ENCODE measurements at regions not wholly inside any gene's neighbourhood (a gene's known extent, or its start where the extent isn't known, plus 50 kb on each side); places are given as distances from the start of the nearest gene placed in this dataset.

DNA sequence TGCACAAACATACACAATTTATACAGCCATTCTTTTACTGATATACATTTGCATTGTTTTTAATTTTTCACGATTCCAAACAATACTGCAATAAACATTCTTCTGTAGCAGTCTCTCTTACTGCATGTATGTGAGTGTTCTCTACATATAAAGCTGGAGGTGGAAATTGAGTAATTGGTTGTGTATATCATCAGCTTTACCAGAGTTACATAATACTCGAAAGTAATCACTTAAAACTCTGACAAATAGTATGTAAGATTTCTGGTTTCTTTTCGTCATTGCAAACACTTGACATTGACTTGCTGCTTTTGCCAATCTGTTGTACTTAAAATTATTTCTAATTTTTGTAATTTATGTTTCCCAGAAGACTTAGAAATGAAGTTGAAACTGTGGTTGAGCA is 110.2 kb downstream of the TDRD15 start:
- TF ChIP-seq, protein P1, sequence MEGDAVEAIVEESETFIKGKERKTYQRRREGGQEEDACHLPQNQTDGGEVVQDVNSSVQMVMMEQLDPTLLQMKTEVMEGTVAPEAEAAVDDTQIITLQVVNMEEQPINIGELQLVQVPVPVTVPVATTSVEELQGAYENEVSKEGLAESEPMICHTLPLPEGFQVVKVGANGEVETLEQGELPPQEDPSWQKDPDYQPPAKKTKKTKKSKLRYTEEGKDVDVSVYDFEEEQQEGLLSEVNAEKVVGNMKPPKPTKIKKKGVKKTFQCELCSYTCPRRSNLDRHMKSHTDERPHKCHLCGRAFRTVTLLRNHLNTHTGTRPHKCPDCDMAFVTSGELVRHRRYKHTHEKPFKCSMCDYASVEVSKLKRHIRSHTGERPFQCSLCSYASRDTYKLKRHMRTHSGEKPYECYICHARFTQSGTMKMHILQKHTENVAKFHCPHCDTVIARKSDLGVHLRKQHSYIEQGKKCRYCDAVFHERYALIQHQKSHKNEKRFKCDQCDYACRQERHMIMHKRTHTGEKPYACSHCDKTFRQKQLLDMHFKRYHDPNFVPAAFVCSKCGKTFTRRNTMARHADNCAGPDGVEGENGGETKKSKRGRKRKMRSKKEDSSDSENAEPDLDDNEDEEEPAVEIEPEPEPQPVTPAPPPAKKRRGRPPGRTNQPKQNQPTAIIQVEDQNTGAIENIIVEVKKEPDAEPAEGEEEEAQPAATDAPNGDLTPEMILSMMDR (IDR thresholded peaks at IDR 0.05 in 4 of 5, conservative IDR thresholded peaks at IDR 0.05 in 1 of 5): no peak
- TF ChIP-seq POLR2A (IDR thresholded peaks at IDR 0.05): no peak

All from gastrocnemius medialis (tissue), 4 donors.